Panc1 (cell line): ENCODE measurements at regions not wholly inside any gene's neighbourhood (a gene's known extent, or its start where the extent isn't known, plus 50 kb on each side); places are given as distances from the start of the nearest gene placed in this dataset.

Source experiments
- ATAC-seq: fragments of 200-7000 bp; cut with Tn5 transposase; 2 replicates; pipeline ENCODE4 v1.9.1; 2020; ENCODE audit warnings: mild to moderate bottlenecking, moderate library complexity
- BruUV-seq: library from RNA; stranded (reverse); fragments of 400-500 nt; replicated peaks from 2 replicates; lab custom pipeline; 2021; lab: Mats Ljungman, UMichigan
- CTCF ChIA-PET: fragments of 300-600 bp; sonication (Branson Sonifier 250); formaldehyde crosslinking; loops from one replicate; lab custom pipeline; 2022; ENCODE audit warnings: antibody characterized with exemption; lab: Charles Lee
- POLR2A ChIA-PET: fragments of 300-600 bp; sonication (Branson Sonifier 250); formaldehyde crosslinking; loops from one replicate; lab custom pipeline; 2022; ENCODE audit warnings: antibody characterized with exemption; lab: Charles Lee
- DNase-seq: peaks from one replicate; pipeline ENCODE4 v3.0.0-alpha.2; 2010; ENCODE audit warnings: low read depth, low spot score
- H3K27ac ChIP-seq: 2 replicates; pipeline ENCODE4 v1.5.1; 2011; ENCODE audit warnings: mild to moderate bottlenecking, low read length, inconsistent platforms
- H3K27me3 ChIP-seq: fragments of 200-500 bp; sonication (Bioruptor generic); 2 replicates; pipeline ENCODE4 v1.6.0; 2014; ENCODE audit warnings: low read length, inconsistent platforms; ENCODE audit not compliant: control insufficient read depth, insufficient read depth
- H3K36me3 ChIP-seq: fragments of 200-500 bp; sonication (Bioruptor generic); 2 replicates; pipeline ENCODE4 v1.5.1; 2014; ENCODE audit warnings: inconsistent platforms, mild to moderate bottlenecking, low read length, moderate library complexity; ENCODE audit not compliant: control insufficient read depth, insufficient read depth
- H3K4me1 ChIP-seq: 2 replicates; pipeline ENCODE4 v1.5.1; 2011; ENCODE audit warnings: inconsistent platforms, mild to moderate bottlenecking, low read length, moderate library complexity; ENCODE audit not compliant: control insufficient read depth, insufficient read depth
- H3K4me3 ChIP-seq, 2 experiments: 2 replicates each; pipeline ENCODE4 v1.5.1; 2011 to 2012; ENCODE audit warnings: low read depth in 2 of 2, low read length in 2 of 2, mild to moderate bottlenecking in 2 of 2, inconsistent platforms in 1 of 2, moderate library complexity in 1 of 2
- H3K9me3 ChIP-seq: fragments of 200-500 bp; sonication (Bioruptor generic); 2 replicates; pipeline ENCODE4 v1.5.1; 2014; ENCODE audit warnings: low read depth, mild to moderate bottlenecking, inconsistent platforms, low read length, moderate library complexity; ENCODE audit not compliant: control insufficient read depth, insufficient read depth
- POLR2AphosphoS5 ChIP-seq: IDR thresholded peaks from 2 replicates; pipeline ENCODE4 v1.6.1; 2012; ENCODE audit warnings: mild to moderate bottlenecking, low read depth, low read length, moderate library complexity
- SIN3A ChIP-seq: IDR thresholded peaks from 2 replicates; pipeline ENCODE4 v1.6.1; 2012; ENCODE audit warnings: low read depth, mild to moderate bottlenecking, low read length, moderate library complexity, borderline replicate concordance; ENCODE audit not compliant: insufficient read depth
- TCF7L2 ChIP-seq: IDR thresholded peaks from 2 replicates; pipeline ENCODE4 v1.6.1; 2011; ENCODE audit warnings: mild to moderate bottlenecking, low read depth, low read length, inconsistent platforms
- in situ Hi-C: cut with HindIII; loops from 2 replicates; pipeline ENCODE4 v1.10.0; 2016; ENCODE audit warnings: low sequenced_read_pairs, low pct_unique_long_range_greater_than_20kb
- intact Hi-C: fragments of 100-400 bp; cut with micrococcal nuclease; formaldehyde crosslinking; loops from one replicate; pipeline ENCODE4 v1.10.0; 2022; ENCODE audit not compliant: unreplicated experiment
- TF ChIP-seq, protein P1 (sequence below), 2 experiments: IDR thresholded peaks; 2 replicates each; pipeline ENCODE4 v1.6.1; 2011 to 2012; ENCODE audit warnings: low read depth in 2 of 2, control low read depth in 1 of 2, low read length in 1 of 2, mild to moderate bottlenecking in 1 of 2, moderate library complexity in 1 of 2; ENCODE audit not compliant: insufficient read depth in 1 of 2
- TF ChIP-seq, protein P2 (sequence below): fragments of 450-650 bp; IDR thresholded peaks from 2 replicates; pipeline ENCODE4 v1.5.1; 2017; ENCODE audit warnings: mild to moderate bottlenecking

DNA sequence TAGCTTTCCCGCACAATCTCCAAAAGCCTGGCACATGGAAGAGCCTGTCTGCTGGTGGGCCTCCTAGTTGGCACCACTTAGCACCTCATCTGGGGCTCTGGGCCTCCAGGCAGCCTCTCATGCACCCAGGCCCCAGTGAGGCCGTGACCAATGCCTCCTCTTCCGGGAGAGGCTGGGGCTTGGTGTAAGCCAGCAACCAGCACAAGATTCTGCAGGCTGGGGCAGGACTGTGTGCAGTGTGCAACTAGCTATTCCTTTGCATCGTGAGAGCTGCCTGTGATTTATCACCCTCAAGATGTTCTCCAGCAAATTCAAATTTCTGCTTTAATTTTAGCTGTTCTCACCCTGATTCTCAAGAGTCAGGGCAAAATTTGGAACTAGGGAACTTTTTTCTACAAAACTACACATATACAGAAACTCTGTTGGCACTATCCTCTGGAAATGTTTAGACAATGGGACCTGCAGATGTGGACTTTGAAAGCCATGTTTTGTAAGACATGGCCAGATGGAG is 603.7 kb upstream of the MKI67 start:
- Histone ChIP-seq H3K27ac (no peak overlapping the region), H3K27me3 (peaks cover 2% of the 10 kb centered on the region; the same call in 1 of the 2 replicates), H3K36me3 (no peaks in the 10 kb centered on the region), H3K4me3 (no peak overlapping the region), H3K4me1 (no peaks in the 10 kb centered on the region), H3K9me3 (no peaks in the 10 kb centered on the region)
- in situ Hi-C loops, result no loop called here
- no peak for DNase-seq
- no peak for TF ChIP-seq TCF7L2
- TF ChIP-seq, protein P1, sequence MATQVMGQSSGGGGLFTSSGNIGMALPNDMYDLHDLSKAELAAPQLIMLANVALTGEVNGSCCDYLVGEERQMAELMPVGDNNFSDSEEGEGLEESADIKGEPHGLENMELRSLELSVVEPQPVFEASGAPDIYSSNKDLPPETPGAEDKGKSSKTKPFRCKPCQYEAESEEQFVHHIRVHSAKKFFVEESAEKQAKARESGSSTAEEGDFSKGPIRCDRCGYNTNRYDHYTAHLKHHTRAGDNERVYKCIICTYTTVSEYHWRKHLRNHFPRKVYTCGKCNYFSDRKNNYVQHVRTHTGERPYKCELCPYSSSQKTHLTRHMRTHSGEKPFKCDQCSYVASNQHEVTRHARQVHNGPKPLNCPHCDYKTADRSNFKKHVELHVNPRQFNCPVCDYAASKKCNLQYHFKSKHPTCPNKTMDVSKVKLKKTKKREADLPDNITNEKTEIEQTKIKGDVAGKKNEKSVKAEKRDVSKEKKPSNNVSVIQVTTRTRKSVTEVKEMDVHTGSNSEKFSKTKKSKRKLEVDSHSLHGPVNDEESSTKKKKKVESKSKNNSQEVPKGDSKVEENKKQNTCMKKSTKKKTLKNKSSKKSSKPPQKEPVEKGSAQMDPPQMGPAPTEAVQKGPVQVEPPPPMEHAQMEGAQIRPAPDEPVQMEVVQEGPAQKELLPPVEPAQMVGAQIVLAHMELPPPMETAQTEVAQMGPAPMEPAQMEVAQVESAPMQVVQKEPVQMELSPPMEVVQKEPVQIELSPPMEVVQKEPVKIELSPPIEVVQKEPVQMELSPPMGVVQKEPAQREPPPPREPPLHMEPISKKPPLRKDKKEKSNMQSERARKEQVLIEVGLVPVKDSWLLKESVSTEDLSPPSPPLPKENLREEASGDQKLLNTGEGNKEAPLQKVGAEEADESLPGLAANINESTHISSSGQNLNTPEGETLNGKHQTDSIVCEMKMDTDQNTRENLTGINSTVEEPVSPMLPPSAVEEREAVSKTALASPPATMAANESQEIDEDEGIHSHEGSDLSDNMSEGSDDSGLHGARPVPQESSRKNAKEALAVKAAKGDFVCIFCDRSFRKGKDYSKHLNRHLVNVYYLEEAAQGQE (IDR thresholded peaks at IDR 0.05; ENCODE audit: insufficient read depth in 1 of 2, low read depth in 2 of 2, low read length in 1 of 2), result no peak
- no peak for TF ChIP-seq POLR2AphosphoS5
- TF ChIP-seq, protein P2, sequence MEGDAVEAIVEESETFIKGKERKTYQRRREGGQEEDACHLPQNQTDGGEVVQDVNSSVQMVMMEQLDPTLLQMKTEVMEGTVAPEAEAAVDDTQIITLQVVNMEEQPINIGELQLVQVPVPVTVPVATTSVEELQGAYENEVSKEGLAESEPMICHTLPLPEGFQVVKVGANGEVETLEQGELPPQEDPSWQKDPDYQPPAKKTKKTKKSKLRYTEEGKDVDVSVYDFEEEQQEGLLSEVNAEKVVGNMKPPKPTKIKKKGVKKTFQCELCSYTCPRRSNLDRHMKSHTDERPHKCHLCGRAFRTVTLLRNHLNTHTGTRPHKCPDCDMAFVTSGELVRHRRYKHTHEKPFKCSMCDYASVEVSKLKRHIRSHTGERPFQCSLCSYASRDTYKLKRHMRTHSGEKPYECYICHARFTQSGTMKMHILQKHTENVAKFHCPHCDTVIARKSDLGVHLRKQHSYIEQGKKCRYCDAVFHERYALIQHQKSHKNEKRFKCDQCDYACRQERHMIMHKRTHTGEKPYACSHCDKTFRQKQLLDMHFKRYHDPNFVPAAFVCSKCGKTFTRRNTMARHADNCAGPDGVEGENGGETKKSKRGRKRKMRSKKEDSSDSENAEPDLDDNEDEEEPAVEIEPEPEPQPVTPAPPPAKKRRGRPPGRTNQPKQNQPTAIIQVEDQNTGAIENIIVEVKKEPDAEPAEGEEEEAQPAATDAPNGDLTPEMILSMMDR, result no peak
- TF ChIP-seq SIN3A, result no peak
- BruUV-seq, result no TSS peak
- ChIA-PET POLR2A (no interaction called here), CTCF (no interaction called here)
- intact Hi-C loops, result no loop called here
- ATAC-seq, result no peak

DNA sequence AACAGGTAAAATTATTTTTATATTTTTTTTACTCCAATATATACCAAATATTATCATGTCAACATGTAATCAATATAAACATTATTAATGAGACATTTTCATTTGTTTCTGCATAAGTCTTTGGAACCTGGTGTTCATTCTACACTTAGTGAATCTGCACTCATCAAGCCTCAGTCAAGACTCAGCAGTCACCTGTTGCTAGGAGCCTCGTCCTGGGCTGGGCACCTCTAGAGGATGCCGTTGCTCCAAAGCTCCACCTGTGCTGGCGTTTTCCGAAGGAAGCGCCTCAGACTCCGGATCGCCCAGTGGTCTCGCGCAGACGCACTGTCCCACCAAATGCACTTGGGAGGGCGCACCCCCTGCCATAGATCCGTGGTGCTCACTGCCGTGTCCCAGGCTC is 604.7 kb upstream of the MKI67 start:
- DNase-seq (no peak), ATAC-seq (no peak; the same call in 1 of the 2 replicates)
- in situ Hi-C loops (no loop called here), intact Hi-C loops (no loop called here)
- Histone ChIP-seq H3K4me3 (no peak overlapping the region), H3K9me3 (no peaks in the 10 kb centered on the region), H3K27ac (no peak overlapping the region), H3K36me3 (no peaks in the 10 kb centered on the region), H3K4me1 (no peaks in the 10 kb centered on the region), H3K27me3 (peaks cover 7% of the 10 kb centered on the region; the same call in 1 of the 2 replicates)
- BruUV-seq, result no TSS peak
- ChIA-PET CTCF (no interaction called here), POLR2A (no interaction called here)
- no peak for TF ChIP-seq TCF7L2
- TF ChIP-seq POLR2AphosphoS5, result no peak
- TF ChIP-seq, protein P2, result no peak
- no peak for TF ChIP-seq SIN3A
- TF ChIP-seq, protein P1 (IDR thresholded peaks at IDR 0.05; ENCODE audit: insufficient read depth in 1 of 2, low read depth in 2 of 2, low read length in 1 of 2), result no peak
